ENCODE measurements at regions not wholly inside any gene's neighbourhood (a gene's known extent, or its start where the extent isn't known, plus 50 kb on each side); places are given as distances from the start of the nearest gene placed in this dataset.
"Not testable (repeated sequence)": the region's sequence is repeated elsewhere in the genome, so short reads cannot be mapped to it uniquely, and the experiment has no call there.

GRCh38 chr6:147651-148050, 144.6 kb upstream of the DUSP22 start:
- not testable (repeated sequence) for DNase-seq (ENCODE audit: low read depth); H3K4me3 ChIP-seq (replicated peaks; ENCODE audit: low read depth, low read length)

- peak; percentile 14 for TF ChIP-seq CTCF (IDR thresholded peaks at IDR 0.05; ENCODE audit: low read length, missing control alignments)
- peak; percentile 28 for DNase-seq (ENCODE audit: low read depth)
- H3K4me3 ChIP-seq (replicated peaks; ENCODE audit: low read depth, low read length), result not testable (repeated sequence)
These were observed 144.0 kb upstream of the DUSP22 start for GRCh38 chr6:148051-148984.

GRCh38 chr6:150147-150546, 142.1 kb upstream of the DUSP22 start:
- not testable (repeated sequence) for DNase-seq (ENCODE audit: low read depth); H3K4me3 ChIP-seq (replicated peaks; ENCODE audit: low read depth, low read length)

- not testable (repeated sequence) for DNase-seq (ENCODE audit: low read depth); H3K4me3 ChIP-seq (replicated peaks; ENCODE audit: low read depth, low read length)
These were observed 139.9 kb upstream of the DUSP22 start for GRCh38 chr6:152436-152835.

- H3K4me3 ChIP-seq (replicated peaks; ENCODE audit: low read depth, low read length); DNase-seq (ENCODE audit: low read depth): not testable (repeated sequence)
These were observed 139.3 kb upstream of the DUSP22 start for GRCh38 chr6:153026-153425.

- DNase-seq (ENCODE audit: low read depth); H3K4me3 ChIP-seq (replicated peaks; ENCODE audit: low read depth, low read length): not testable (repeated sequence)
These were observed 138.4 kb upstream of the DUSP22 start for GRCh38 chr6:153867-154266.

GRCh38 chr6:154321-155092, 137.8 kb upstream of the DUSP22 start:
- DNase-seq (ENCODE audit: low read depth); H3K4me3 ChIP-seq (replicated peaks; ENCODE audit: low read depth, low read length): not testable (repeated sequence)

GRCh38 chr6:156010-156409, 136.3 kb upstream of the DUSP22 start:
- no peak for TF ChIP-seq CTCF (IDR thresholded peaks at IDR 0.05; ENCODE audit: low read length, missing control alignments)
- no peak for DNase-seq (ENCODE audit: low read depth)
- H3K4me3 ChIP-seq (replicated peaks; ENCODE audit: low read depth, low read length), result no peak overlapping the region

- DNase-seq (ENCODE audit: low read depth); H3K4me3 ChIP-seq (replicated peaks; ENCODE audit: low read depth, low read length): not testable (repeated sequence)
These were observed 135.7 kb upstream of the DUSP22 start for GRCh38 chr6:156441-157140.

- peak; percentile 28 for TF ChIP-seq CTCF (IDR thresholded peaks at IDR 0.05; ENCODE audit: low read length, missing control alignments)
- H3K4me3 ChIP-seq (replicated peaks; ENCODE audit: low read depth, low read length); DNase-seq (ENCODE audit: low read depth): not testable (repeated sequence)
These were observed 135.1 kb upstream of the DUSP22 start for GRCh38 chr6:157176-157575.

GRCh38 chr6:161657-162056, 130.6 kb upstream of the DUSP22 start:
- not testable (repeated sequence) for H3K4me3 ChIP-seq (replicated peaks; ENCODE audit: low read depth, low read length); DNase-seq (ENCODE audit: low read depth)
